Liver (tissue), 8 donors: ENCODE measurements at regions not wholly inside any gene's neighbourhood (a gene's known extent, or its start where the extent isn't known, plus 50 kb on each side); places are given as distances from the start of the nearest gene placed in this dataset.

Experiments used
- DNase-seq: peaks from one replicate; pipeline ENCODE4 v3.0.0-alpha.2; 2017; ENCODE audit warnings: low spot score
- H3K27ac ChIP-seq, 2 donors: one replicate each; pipeline ENCODE4 v1.7.0; 2013; ENCODE audit warnings: inconsistent platforms in 2 of 2, low read length in 2 of 2, control low read depth in 1 of 2, low read depth in 1 of 2, mild to moderate bottlenecking in 1 of 2
- H3K27me3 ChIP-seq, 4 donors: one replicate each; pipeline versions ENCODE4 v1.6.1 to v1.7.0; 2013; ENCODE audit warnings: low read length in 3 of 4, inconsistent platforms in 1 of 4, mild to moderate bottlenecking in 1 of 4, moderate library complexity in 1 of 4; ENCODE audit not compliant: control insufficient read depth in 4 of 4, insufficient read depth in 4 of 4
- H3K36me3 ChIP-seq, 4 donors: one replicate each; pipeline versions ENCODE4 v1.6.1 to v1.7.0; 2013; ENCODE audit warnings: low read length in 3 of 4, mild to moderate bottlenecking in 3 of 4, low read depth in 1 of 4, moderate library complexity in 1 of 4; ENCODE audit not compliant: control insufficient read depth in 4 of 4, insufficient read depth in 3 of 4
- H3K4me1 ChIP-seq, 4 donors: one replicate each; pipeline versions ENCODE4 v1.6.1 to v1.7.0; 2013; ENCODE audit warnings: low read length in 3 of 4, mild to moderate bottlenecking in 3 of 4, moderate library complexity in 1 of 4; ENCODE audit not compliant: control insufficient read depth in 4 of 4, insufficient read depth in 4 of 4
- H3K4me3 ChIP-seq, 3 donors: one replicate each; pipeline versions ENCODE4 v1.6.1 to v1.7.0; 2013; ENCODE audit warnings: low read length in 3 of 3, control low read depth in 1 of 3, low read depth in 1 of 3, mild to moderate bottlenecking in 1 of 3
- H3K9ac ChIP-seq, 2 donors: one replicate each; pipeline ENCODE4 v1.7.0; 2013; ENCODE audit warnings: low read length in 2 of 2, mild to moderate bottlenecking in 2 of 2, moderate library complexity in 2 of 2, control low read depth in 1 of 2, low read depth in 1 of 2
- H3K9me3 ChIP-seq, 4 donors: one replicate each; pipeline versions ENCODE4 v1.6.1 to v1.7.0; 2013; ENCODE audit warnings: low read length in 3 of 4; ENCODE audit not compliant: control insufficient read depth in 4 of 4
- EGR1 ChIP-seq, 2 donors: IDR thresholded peaks; 2 replicates each; pipeline ENCODE4 v1.6.1; 2016 to 2018; ENCODE audit warnings: antibody characterized with exemption in 2 of 2, low read depth in 2 of 2
- FOXA1 ChIP-seq: IDR thresholded peaks from 2 replicates; pipeline ENCODE4 v1.6.1; 2016; ENCODE audit warnings: antibody characterized with exemption
- FOXA2 ChIP-seq: IDR thresholded peaks from 2 replicates; pipeline ENCODE4 v1.6.1; 2016; ENCODE audit warnings: antibody characterized with exemption
- GABPA ChIP-seq, 2 donors: IDR thresholded peaks in 1 of 2; conservative IDR thresholded peaks in 1 of 2; 2 replicates each; pipeline ENCODE4 v1.6.1; 2016; ENCODE audit warnings: antibody characterized with exemption in 2 of 2, mild to moderate bottlenecking in 1 of 2, moderate library complexity in 1 of 2
- HNF4A ChIP-seq, 2 donors: conservative IDR thresholded peaks; 2 replicates each; pipeline ENCODE4 v1.6.1; 2016; ENCODE audit warnings: antibody characterized with exemption in 2 of 2, mild to moderate bottlenecking in 2 of 2
- HNF4G ChIP-seq: IDR thresholded peaks from 2 replicates; pipeline ENCODE4 v1.6.1; 2016; ENCODE audit warnings: antibody characterized with exemption
- JUND ChIP-seq, 2 donors: IDR thresholded peaks; 2 replicates each; pipeline ENCODE4 v1.6.1; 2016; ENCODE audit warnings: antibody characterized with exemption in 2 of 2
- NR2F2 ChIP-seq: IDR thresholded peaks from 2 replicates; pipeline ENCODE4 v1.6.1; 2016; ENCODE audit warnings: antibody characterized with exemption
- RAD21 ChIP-seq, 2 donors: IDR thresholded peaks; 2 replicates each; pipeline ENCODE4 v1.6.1; 2016; ENCODE audit warnings: antibody characterized with exemption in 2 of 2, mild to moderate bottlenecking in 2 of 2
- RXRA ChIP-seq, 2 donors: IDR thresholded peaks; 2 replicates each; pipeline ENCODE4 v1.6.1; 2017 to 2018; ENCODE audit warnings: antibody characterized with exemption in 2 of 2, mild to moderate bottlenecking in 1 of 2
- SP1 ChIP-seq: IDR thresholded peaks from 2 replicates; pipeline ENCODE4 v1.6.1; 2018; ENCODE audit warnings: antibody characterized with exemption, mild to moderate bottlenecking
- TAF1 ChIP-seq: conservative IDR thresholded peaks from 2 replicates; pipeline ENCODE4 v1.6.1; 2016; ENCODE audit warnings: antibody characterized with exemption, mild to moderate bottlenecking
- YY1 ChIP-seq: IDR thresholded peaks from 2 replicates; pipeline ENCODE4 v1.6.1; 2016; ENCODE audit warnings: antibody characterized with exemption, mild to moderate bottlenecking
- WGBS: extraction: QIAGEN DNeasy Blood & Tissue Kit; methylation state at CpG from one replicate; pipeline ENCODE4 v1.1.7; 2013; 5-methylcytosine and 5-hydroxymethylcytosine counted together
- TF ChIP-seq, protein P1 (sequence below): IDR thresholded peaks from 2 replicates; pipeline ENCODE4 v1.6.1; 2016; ENCODE audit warnings: antibody characterized with exemption
- TF ChIP-seq, protein P2 (sequence below): IDR thresholded peaks from 2 replicates; pipeline ENCODE4 v1.6.1; 2016; ENCODE audit warnings: antibody characterized with exemption, mild to moderate bottlenecking
- TF ChIP-seq, protein P3 (sequence below): IDR thresholded peaks from 2 replicates; pipeline ENCODE4 v1.6.1; 2016; ENCODE audit warnings: antibody characterized with exemption
- TF ChIP-seq, protein P4 (sequence below): IDR thresholded peaks from 2 replicates; pipeline ENCODE4 v1.6.1; 2016; ENCODE audit warnings: antibody characterized with exemption
- TF ChIP-seq, protein P5 (sequence below): fragments of 150-350 bp; IDR thresholded peaks from 2 replicates; pipeline ENCODE4 v1.5.1; 2017; ENCODE audit warnings: improper control_type of control experiment, low read depth, low read length; ENCODE audit not compliant: missing input control
- donor health status: healthy.
- donor health status: healthy.
- donor health status: healthy.
- donor health status: healthy.
- donor health status: healthy.

DNA sequence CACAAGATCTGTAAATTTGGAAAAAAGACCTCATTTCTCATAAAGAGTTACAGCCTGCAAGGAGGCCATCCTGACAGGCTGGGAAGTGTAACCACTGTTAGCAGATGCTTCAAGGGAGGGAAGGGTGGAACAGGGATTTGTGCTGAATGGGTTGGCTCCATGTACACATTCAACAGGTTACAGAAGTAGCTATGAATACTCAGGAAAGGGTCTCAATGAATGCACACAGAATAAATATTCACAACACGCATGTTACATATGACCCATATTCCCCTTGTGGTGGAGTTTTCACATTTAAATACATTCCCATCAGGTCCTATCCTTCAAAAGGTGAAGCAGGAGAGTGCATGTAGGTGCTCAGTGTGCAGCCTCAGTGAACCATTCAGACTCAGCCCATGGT is 316.4 kb upstream of the COBL start:
- TF ChIP-seq, protein P1, sequence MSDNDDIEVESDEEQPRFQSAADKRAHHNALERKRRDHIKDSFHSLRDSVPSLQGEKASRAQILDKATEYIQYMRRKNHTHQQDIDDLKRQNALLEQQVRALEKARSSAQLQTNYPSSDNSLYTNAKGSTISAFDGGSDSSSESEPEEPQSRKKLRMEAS: no peak
- TF ChIP-seq JUND (IDR thresholded peaks at IDR 0.05): no peak
- no peak for TF ChIP-seq SP1
- TF ChIP-seq, protein P2, sequence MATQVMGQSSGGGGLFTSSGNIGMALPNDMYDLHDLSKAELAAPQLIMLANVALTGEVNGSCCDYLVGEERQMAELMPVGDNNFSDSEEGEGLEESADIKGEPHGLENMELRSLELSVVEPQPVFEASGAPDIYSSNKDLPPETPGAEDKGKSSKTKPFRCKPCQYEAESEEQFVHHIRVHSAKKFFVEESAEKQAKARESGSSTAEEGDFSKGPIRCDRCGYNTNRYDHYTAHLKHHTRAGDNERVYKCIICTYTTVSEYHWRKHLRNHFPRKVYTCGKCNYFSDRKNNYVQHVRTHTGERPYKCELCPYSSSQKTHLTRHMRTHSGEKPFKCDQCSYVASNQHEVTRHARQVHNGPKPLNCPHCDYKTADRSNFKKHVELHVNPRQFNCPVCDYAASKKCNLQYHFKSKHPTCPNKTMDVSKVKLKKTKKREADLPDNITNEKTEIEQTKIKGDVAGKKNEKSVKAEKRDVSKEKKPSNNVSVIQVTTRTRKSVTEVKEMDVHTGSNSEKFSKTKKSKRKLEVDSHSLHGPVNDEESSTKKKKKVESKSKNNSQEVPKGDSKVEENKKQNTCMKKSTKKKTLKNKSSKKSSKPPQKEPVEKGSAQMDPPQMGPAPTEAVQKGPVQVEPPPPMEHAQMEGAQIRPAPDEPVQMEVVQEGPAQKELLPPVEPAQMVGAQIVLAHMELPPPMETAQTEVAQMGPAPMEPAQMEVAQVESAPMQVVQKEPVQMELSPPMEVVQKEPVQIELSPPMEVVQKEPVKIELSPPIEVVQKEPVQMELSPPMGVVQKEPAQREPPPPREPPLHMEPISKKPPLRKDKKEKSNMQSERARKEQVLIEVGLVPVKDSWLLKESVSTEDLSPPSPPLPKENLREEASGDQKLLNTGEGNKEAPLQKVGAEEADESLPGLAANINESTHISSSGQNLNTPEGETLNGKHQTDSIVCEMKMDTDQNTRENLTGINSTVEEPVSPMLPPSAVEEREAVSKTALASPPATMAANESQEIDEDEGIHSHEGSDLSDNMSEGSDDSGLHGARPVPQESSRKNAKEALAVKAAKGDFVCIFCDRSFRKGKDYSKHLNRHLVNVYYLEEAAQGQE: no peak
- TF ChIP-seq, protein P3, sequence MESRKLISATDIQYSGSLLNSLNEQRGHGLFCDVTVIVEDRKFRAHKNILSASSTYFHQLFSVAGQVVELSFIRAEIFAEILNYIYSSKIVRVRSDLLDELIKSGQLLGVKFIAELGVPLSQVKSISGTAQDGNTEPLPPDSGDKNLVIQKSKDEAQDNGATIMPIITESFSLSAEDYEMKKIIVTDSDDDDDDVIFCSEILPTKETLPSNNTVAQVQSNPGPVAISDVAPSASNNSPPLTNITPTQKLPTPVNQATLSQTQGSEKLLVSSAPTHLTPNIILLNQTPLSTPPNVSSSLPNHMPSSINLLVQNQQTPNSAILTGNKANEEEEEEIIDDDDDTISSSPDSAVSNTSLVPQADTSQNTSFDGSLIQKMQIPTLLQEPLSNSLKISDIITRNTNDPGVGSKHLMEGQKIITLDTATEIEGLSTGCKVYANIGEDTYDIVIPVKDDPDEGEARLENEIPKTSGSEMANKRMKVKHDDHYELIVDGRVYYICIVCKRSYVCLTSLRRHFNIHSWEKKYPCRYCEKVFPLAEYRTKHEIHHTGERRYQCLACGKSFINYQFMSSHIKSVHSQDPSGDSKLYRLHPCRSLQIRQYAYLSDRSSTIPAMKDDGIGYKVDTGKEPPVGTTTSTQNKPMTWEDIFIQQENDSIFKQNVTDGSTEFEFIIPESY: no peak
- TF ChIP-seq NR2F2: no peak
- TF ChIP-seq YY1: no peak
- TF ChIP-seq FOXA2: no peak
- TF ChIP-seq EGR1 (IDR thresholded peaks at IDR 0.05; ENCODE audit: low read depth in 2 of 2): no peak
- TF ChIP-seq, protein P4, sequence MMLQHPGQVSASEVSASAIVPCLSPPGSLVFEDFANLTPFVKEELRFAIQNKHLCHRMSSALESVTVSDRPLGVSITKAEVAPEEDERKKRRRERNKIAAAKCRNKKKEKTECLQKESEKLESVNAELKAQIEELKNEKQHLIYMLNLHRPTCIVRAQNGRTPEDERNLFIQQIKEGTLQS: no peak
- no peak for TF ChIP-seq TAF1
- TF ChIP-seq, protein P5, sequence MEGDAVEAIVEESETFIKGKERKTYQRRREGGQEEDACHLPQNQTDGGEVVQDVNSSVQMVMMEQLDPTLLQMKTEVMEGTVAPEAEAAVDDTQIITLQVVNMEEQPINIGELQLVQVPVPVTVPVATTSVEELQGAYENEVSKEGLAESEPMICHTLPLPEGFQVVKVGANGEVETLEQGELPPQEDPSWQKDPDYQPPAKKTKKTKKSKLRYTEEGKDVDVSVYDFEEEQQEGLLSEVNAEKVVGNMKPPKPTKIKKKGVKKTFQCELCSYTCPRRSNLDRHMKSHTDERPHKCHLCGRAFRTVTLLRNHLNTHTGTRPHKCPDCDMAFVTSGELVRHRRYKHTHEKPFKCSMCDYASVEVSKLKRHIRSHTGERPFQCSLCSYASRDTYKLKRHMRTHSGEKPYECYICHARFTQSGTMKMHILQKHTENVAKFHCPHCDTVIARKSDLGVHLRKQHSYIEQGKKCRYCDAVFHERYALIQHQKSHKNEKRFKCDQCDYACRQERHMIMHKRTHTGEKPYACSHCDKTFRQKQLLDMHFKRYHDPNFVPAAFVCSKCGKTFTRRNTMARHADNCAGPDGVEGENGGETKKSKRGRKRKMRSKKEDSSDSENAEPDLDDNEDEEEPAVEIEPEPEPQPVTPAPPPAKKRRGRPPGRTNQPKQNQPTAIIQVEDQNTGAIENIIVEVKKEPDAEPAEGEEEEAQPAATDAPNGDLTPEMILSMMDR: no peak
- TF ChIP-seq HNF4A (conservative IDR thresholded peaks at IDR 0.05): no peak
- no peak for TF ChIP-seq GABPA (IDR thresholded peaks at IDR 0.05 in 1 of 2, conservative IDR thresholded peaks at IDR 0.05 in 1 of 2)
- TF ChIP-seq RXRA (IDR thresholded peaks at IDR 0.05): no peak
- TF ChIP-seq FOXA1: no peak
- TF ChIP-seq HNF4G: no peak
- no peak for TF ChIP-seq RAD21 (IDR thresholded peaks at IDR 0.05)
- Histone ChIP-seq H3K27me3 (no peaks in the 10 kb centered on the region), H3K9me3 (peaks cover 0 to 3% (median 0%) of the 10 kb centered on the region in 4 donors), H3K36me3 (no peaks in the 10 kb centered on the region), H3K4me1 (no peaks in the 10 kb centered on the region), H3K27ac (no peak overlapping the region), H3K4me3 (no peak overlapping the region), H3K9ac (no peak overlapping the region)
- DNase-seq: no peak
- 79% methylated on average over 1 of the region's 1 CpG for WGBS
